ENCODE measurements at regions not wholly inside any gene's neighbourhood (a gene's known extent, or its start where the extent isn't known, plus 50 kb on each side); places are given as distances from the start of the nearest gene placed in this dataset.

DNA sequence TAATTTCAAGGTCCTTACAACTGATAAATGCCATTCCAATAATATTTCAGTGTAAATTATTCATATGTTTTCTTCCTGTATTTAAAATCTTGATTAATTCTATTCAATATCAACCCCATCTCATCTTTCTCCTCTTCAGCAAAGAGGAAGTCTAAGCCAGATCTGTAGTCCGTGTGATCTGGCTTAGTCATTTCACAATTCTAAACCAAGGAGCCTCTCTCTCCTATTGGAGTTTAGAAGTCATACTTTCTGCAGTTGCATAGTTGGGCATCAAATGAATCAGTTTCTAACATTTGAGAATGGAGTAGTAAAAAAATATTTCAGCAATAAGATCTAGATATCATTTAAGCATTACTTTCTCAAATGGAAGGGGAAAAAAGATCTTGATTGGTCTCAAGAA, 354.9 kb downstream of the JRKL start:
- no peak for TF ChIP-seq CTCF (conservative IDR thresholded peaks at IDR 0.05; ENCODE audit: low read depth, low read length)
- TF ChIP-seq MAFK (IDR thresholded peaks at IDR 0.05; ENCODE audit: low read depth, low read length): no peak
- TF ChIP-seq POLR2A (IDR thresholded peaks at IDR 0.05; ENCODE audit: low read depth, low read length): no peak

All from IMR-90 (cell line).